Endothelial cell of umbilical vein (primary cell): ENCODE measurements at regions not wholly inside any gene's neighbourhood (a gene's known extent, or its start where the extent isn't known, plus 50 kb on each side); places are given as distances from the start of the nearest gene placed in this dataset.

ENCODE experiments used
- BruUV-seq: library from RNA; stranded (reverse); fragments of 400-500 nt; replicated peaks from 2 replicates; lab custom pipeline; 2021; lab: Mats Ljungman, UMichigan
- CTCF ChIA-PET: fragments of 300-600, 350-600 bp; sonication (Branson Sonifier 250); formaldehyde crosslinking; loops from one replicate; lab custom pipeline; 2021; ENCODE audit warnings: antibody characterized with exemption, inconsistent platforms; lab: Charles Lee
- POLR2A ChIA-PET: fragments of 300-600, 350-600 bp; sonication (Branson Sonifier 250); formaldehyde crosslinking; loops from one replicate; lab custom pipeline; 2021; ENCODE audit warnings: antibody characterized with exemption, inconsistent platforms; lab: Charles Lee
- DNase-seq: peaks from one replicate; pipeline ENCODE4 v3.0.0-alpha.2; 2011; ENCODE audit warnings: low read depth, low spot score
- FAIRE-seq: peaks from 2 replicates; lab custom pipeline; 2011; peaks lifted over from hg19 to GRCh38; lab: Jason Lieb, UNC
- H2AFZ ChIP-seq: 2 replicates; pipeline ENCODE4 v1.6.0; 2012; ENCODE audit warnings: low read depth, low read length, control low read depth, inconsistent platforms
- H3K27ac ChIP-seq: 2 replicates; pipeline ENCODE4 v1.5.1; 2011; ENCODE audit warnings: low read depth, mild to moderate bottlenecking, control low read depth, low read length, moderate library complexity; ENCODE audit not compliant: insufficient read depth
- H3K27me3 ChIP-seq, 2 experiments: 2 replicates each; pipeline versions ENCODE4 v1.6.0 to v1.6.1; 2011; ENCODE audit warnings: low read length in 2 of 2, mixed read lengths in 1 of 2; ENCODE audit not compliant: control insufficient read depth in 2 of 2, insufficient read depth in 2 of 2
- H3K36me3 ChIP-seq, 2 experiments: 2 replicates in 1 of 2; 3 replicates in 1 of 2; pipeline ENCODE4 v1.5.1; 2011; ENCODE audit warnings: low read length in 2 of 2, mild to moderate bottlenecking in 1 of 2, moderate library complexity in 1 of 2; ENCODE audit not compliant: control insufficient read depth in 2 of 2, insufficient read depth in 2 of 2; ENCODE audit errors: extremely low read depth in 1 of 2
- H3K4me1 ChIP-seq: 3 replicates; pipeline ENCODE4 v1.5.1; 2011; ENCODE audit warnings: mild to moderate bottlenecking, low read length; ENCODE audit not compliant: control insufficient read depth, insufficient read depth; ENCODE audit errors: extremely low read depth
- H3K4me2 ChIP-seq: 2 replicates; pipeline ENCODE4 v1.6.1; 2011; ENCODE audit warnings: low read length, control low read depth, mixed read lengths; ENCODE audit not compliant: insufficient read depth
- H3K4me3 ChIP-seq, 3 experiments: fragments of 200-600 bp in 1 of 3; sonication (generic), shearing (Covaris generic) in 1 of 3; replicated peaks in 1 of 3; 2 replicates each; pipeline ENCODE4 v1.5.1; 2011 to 2016; ENCODE audit warnings: control low read depth in 3 of 3, low read length in 3 of 3, mild to moderate bottlenecking in 2 of 3, inconsistent platforms in 1 of 3, low read depth in 1 of 3, moderate library complexity in 1 of 3; ENCODE audit not compliant: insufficient read depth in 1 of 3
- H3K79me2 ChIP-seq: 2 replicates; pipeline ENCODE4 v1.6.0; 2012; ENCODE audit warnings: low read length, inconsistent platforms; ENCODE audit not compliant: control insufficient read depth, insufficient read depth
- H3K9ac ChIP-seq: replicated peaks from 2 replicates; pipeline ENCODE3; 2011; ENCODE audit warnings: low read length, control low read depth; ENCODE audit not compliant: insufficient read depth; ENCODE audit errors: extremely low read depth
- H3K9me1 ChIP-seq: replicated peaks from 3 replicates; pipeline ENCODE4 v1.6.0; 2011; ENCODE audit warnings: mild to moderate bottlenecking, low read length; ENCODE audit not compliant: control insufficient read depth, insufficient read depth; ENCODE audit errors: extremely low read depth
- H3K9me3 ChIP-seq: replicated peaks from 2 replicates; pipeline ENCODE4 v1.5.1; 2012; ENCODE audit warnings: low read length, inconsistent platforms; ENCODE audit not compliant: control insufficient read depth, insufficient read depth
- H4K20me1 ChIP-seq: replicated peaks from 2 replicates; pipeline ENCODE3; 2011; ENCODE audit warnings: mild to moderate bottlenecking, low read length; ENCODE audit not compliant: control insufficient read depth, insufficient read depth; ENCODE audit errors: extremely low read depth
- FOS ChIP-seq: IDR thresholded peaks from 2 replicates; pipeline ENCODE4 v1.6.1; 2011; ENCODE audit warnings: mild to moderate bottlenecking, low read length, moderate library complexity, borderline replicate concordance; ENCODE audit not compliant: insufficient read depth
- POLR2AphosphoS5 ChIP-seq: IDR thresholded peaks from 2 replicates; pipeline ENCODE4 v1.6.1; 2012; ENCODE audit warnings: low read depth, mild to moderate bottlenecking, control low read depth, low read length, moderate library complexity; ENCODE audit not compliant: insufficient read depth
- dilution Hi-C: fragments of 300-500 bp; cut with MboI; formaldehyde crosslinking; loops from one replicate; pipeline ENCODE4 v1.15.0; 2019; ENCODE audit warnings: low sequenced_read_pairs; ENCODE audit not compliant: extremely low pct_ligation_motif_present
- intact Hi-C: fragments of 100-400 bp; cut with micrococcal nuclease; formaldehyde crosslinking; loops from one replicate; pipeline ENCODE4 v1.10.0; 2022
- TF ChIP-seq, protein P1 (sequence below), 2 donors: IDR thresholded peaks; 1 replicate in 1 of 2; 2 replicates in 1 of 2; pipeline ENCODE4 v1.5.1; 2011; ENCODE audit warnings: low read length in 2 of 2, mild to moderate bottlenecking in 2 of 2, moderate library complexity in 2 of 2, control low read depth in 1 of 2, inconsistent platforms in 1 of 2, low read depth in 1 of 2; ENCODE audit not compliant: insufficient read depth in 1 of 2; ENCODE audit errors: extremely low read depth in 1 of 2

GRCh38 chr3:159766563-159767185 is 222.0 kb upstream of the IL12A start:
- POLR2A ChIA-PET: interaction anchor here (1.0 to 2.0 kb wide), 3 partner anchors 21 to 86 kb away, joined by 3 to 9 read pairs (median 5); no protein-coding TSS in a partner anchor
- BruUV-seq: no TSS peak

DNA sequence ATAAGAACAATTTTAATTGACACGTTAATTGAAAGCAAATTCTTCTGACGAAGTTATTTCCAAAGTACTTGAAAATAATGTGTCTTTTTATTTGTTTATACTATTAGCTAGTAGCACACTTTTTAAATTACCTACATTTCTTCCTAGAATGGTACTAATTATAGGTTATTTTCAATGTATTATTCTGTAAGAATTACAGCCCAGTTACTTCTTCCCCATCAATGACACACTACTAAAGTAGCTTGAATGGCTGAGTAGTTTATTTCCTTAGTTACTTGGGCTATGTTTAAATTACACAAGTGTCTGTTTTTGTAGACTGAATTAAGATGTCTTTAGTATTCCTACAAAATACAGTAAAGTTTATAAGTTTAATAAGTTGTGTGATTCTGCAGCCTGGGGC is 217.6 kb upstream of the IL12A start:
- dilution Hi-C loops: no loop called here
- Histone ChIP-seq H3K4me2 (no peak overlapping the region), H4K20me1 (no peaks in the 10 kb centered on the region), H3K9me1 (no peaks in the 10 kb centered on the region), H3K9ac (no peak overlapping the region), H3K4me1 (peaks cover 40% of the 10 kb centered on the region), H2AFZ (no peak overlapping the region), H3K36me3 (peaks cover 0 to 3% of the 10 kb centered on the region in 2 experiments), H3K79me2 (peaks cover 89% of the 10 kb centered on the region), H3K9me3 (no peaks in the 10 kb centered on the region), H3K27ac (no peak overlapping the region), H3K4me3 (no peak overlapping the region), H3K27me3 (no peaks in the 10 kb centered on the region)
- DNase-seq: no peak
- no peak for TF ChIP-seq FOS
- ChIA-PET CTCF (interaction anchor here (0.6 to 2.8 kb wide), 5 partner anchors 34 to 634 kb away, joined by 3 to 10 read pairs (median 3); no protein-coding TSS in a partner anchor), POLR2A (no interaction called here)
- BruUV-seq: no TSS peak
- intact Hi-C loops: no loop called here
- FAIRE-seq: no peak

More at GRCh38 chr3:159766563-159767185, 222.0 kb upstream of the IL12A start:
- peaks cover 30% of the 10 kb centered on the region for H3K4me1 ChIP-seq
- H3K27me3 ChIP-seq: no peaks in the 10 kb centered on the region
- TF ChIP-seq, protein P1, sequence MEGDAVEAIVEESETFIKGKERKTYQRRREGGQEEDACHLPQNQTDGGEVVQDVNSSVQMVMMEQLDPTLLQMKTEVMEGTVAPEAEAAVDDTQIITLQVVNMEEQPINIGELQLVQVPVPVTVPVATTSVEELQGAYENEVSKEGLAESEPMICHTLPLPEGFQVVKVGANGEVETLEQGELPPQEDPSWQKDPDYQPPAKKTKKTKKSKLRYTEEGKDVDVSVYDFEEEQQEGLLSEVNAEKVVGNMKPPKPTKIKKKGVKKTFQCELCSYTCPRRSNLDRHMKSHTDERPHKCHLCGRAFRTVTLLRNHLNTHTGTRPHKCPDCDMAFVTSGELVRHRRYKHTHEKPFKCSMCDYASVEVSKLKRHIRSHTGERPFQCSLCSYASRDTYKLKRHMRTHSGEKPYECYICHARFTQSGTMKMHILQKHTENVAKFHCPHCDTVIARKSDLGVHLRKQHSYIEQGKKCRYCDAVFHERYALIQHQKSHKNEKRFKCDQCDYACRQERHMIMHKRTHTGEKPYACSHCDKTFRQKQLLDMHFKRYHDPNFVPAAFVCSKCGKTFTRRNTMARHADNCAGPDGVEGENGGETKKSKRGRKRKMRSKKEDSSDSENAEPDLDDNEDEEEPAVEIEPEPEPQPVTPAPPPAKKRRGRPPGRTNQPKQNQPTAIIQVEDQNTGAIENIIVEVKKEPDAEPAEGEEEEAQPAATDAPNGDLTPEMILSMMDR (IDR thresholded peaks at IDR 0.05; ENCODE audit: extremely low read depth in 1 of 2, insufficient read depth in 1 of 2, low read depth in 1 of 2, low read length in 2 of 2): peak; percentile 44 to 54
- TF ChIP-seq POLR2AphosphoS5: no peak
- peak overlapping the region; percentile 95 for H3K9ac ChIP-seq
- intact Hi-C loops: loop anchor here (1.0 to 10.0 kb wide), 5 partner anchors 39 to 1112 kb away; partner anchors contain the start of gene KPNA4
- no peaks in the 10 kb centered on the region for H3K9me1 ChIP-seq
- CTCF ChIA-PET: interaction anchor here (0.6 to 6.8 kb wide), 12 partner anchors 9 to 239 kb away, joined by 4 to 124 read pairs (median 6); no protein-coding TSS in a partner anchor
- no peaks in the 10 kb centered on the region for H3K9me3 ChIP-seq
- peaks cover 60% of the 10 kb centered on the region for H3K79me2 ChIP-seq
- dilution Hi-C loops: no loop called here
- FAIRE-seq (peak; percentile 79), DNase-seq (peak; percentile 55)
- peaks cover 0 to 3% of the 10 kb centered on the region in 2 experiments for H3K36me3 ChIP-seq
- H2AFZ ChIP-seq: no peak overlapping the region
- peak overlapping the region in 2 of 3 experiments; percentile 22 to 80 for H3K4me3 ChIP-seq
- peak overlapping the region; percentile 83 for H3K27ac ChIP-seq
- H4K20me1 ChIP-seq: no peaks in the 10 kb centered on the region
- peak overlapping the region; percentile 89 for H3K4me2 ChIP-seq
